PC-3 (cell line): ENCODE measurements at regions not wholly inside any gene's neighbourhood (a gene's known extent, or its start where the extent isn't known, plus 50 kb on each side); places are given as distances from the start of the nearest gene placed in this dataset.

Source experiments
- ATAC-seq: fragments of 200-7000 bp; cut with Tn5 transposase; 2 replicates; pipeline ENCODE4 v1.9.1; 2020; ENCODE audit warnings: mild to moderate bottlenecking, moderate library complexity
- BruUV-seq: library from RNA; stranded (reverse); fragments of 400-500 nt; replicated peaks from 2 replicates; lab custom pipeline; 2021; lab: Mats Ljungman, UMichigan
- CTCF ChIA-PET: fragments of 300-600 bp; sonication (Branson Sonifier 250); formaldehyde crosslinking; loops from one replicate; lab custom pipeline; 2022; ENCODE audit warnings: antibody characterized with exemption; lab: Charles Lee
- POLR2A ChIA-PET: fragments of 300-600 bp; sonication (Branson Sonifier 250); formaldehyde crosslinking; loops from one replicate; lab custom pipeline; 2022; ENCODE audit warnings: antibody characterized with exemption; ENCODE audit not compliant: unreplicated experiment; lab: Charles Lee
- DNase-seq: peaks from one replicate; pipeline ENCODE4 v3.0.0-alpha.2; 2015
- H2AFZ ChIP-seq: fragments of 300-600 bp; sonication (generic); 2 replicates; pipeline ENCODE4 v1.6.0; 2016; ENCODE audit warnings: antibody characterized with exemption, low read length
- H3F3A ChIP-seq: fragments of 300-600 bp; sonication (generic); one replicate; pipeline ENCODE4 v1.6.0; 2017; ENCODE audit warnings: antibody characterized with exemption, low read length, control low read depth, mild to moderate bottlenecking; ENCODE audit not compliant: unreplicated experiment
- H3K27ac ChIP-seq: fragments of 300-600 bp; sonication (generic); 2 replicates; pipeline ENCODE4 v1.5.1; 2016; ENCODE audit warnings: mild to moderate bottlenecking, low read length
- H3K27me3 ChIP-seq: fragments of 300-600 bp; sonication (generic); 2 replicates; pipeline ENCODE4 v1.6.1; 2016; ENCODE audit warnings: low read length, mixed read lengths
- H3K36me3 ChIP-seq: fragments of 300-600 bp; sonication (generic); 2 replicates; pipeline ENCODE4 v1.6.1; 2016; ENCODE audit warnings: low read depth, mixed run types, low read length, mixed read lengths
- H3K4me1 ChIP-seq: fragments of 300-600 bp; sonication (generic); 2 replicates; pipeline ENCODE4 v1.5.1; 2016; ENCODE audit warnings: low read length; ENCODE audit not compliant: insufficient read depth
- H3K4me2 ChIP-seq: fragments of 300-600 bp; sonication (generic); 2 replicates; pipeline ENCODE4 v1.6.0; 2016; ENCODE audit warnings: low read length
- H3K4me3 ChIP-seq: fragments of 300-600 bp; sonication (generic); 2 replicates; pipeline ENCODE4 v1.5.1; 2016; ENCODE audit warnings: mild to moderate bottlenecking, low read length, mixed read lengths
- H3K79me2 ChIP-seq: fragments of 300-600 bp; sonication (generic); 2 replicates; pipeline ENCODE4 v1.6.1; 2017; ENCODE audit warnings: low read length, mixed read lengths
- H3K9ac ChIP-seq: fragments of 300-600 bp; sonication (generic); 2 replicates; pipeline ENCODE4 v1.6.0; 2016; ENCODE audit warnings: mild to moderate bottlenecking, low read length
- H3K9me2 ChIP-seq: fragments of 300-600 bp; sonication (generic); replicated peaks from 2 replicates; pipeline ENCODE4 v1.6.1; 2016; ENCODE audit warnings: mixed run types, low read length, mixed read lengths
- H3K9me3 ChIP-seq: fragments of 300-600 bp; sonication (generic); 2 replicates; pipeline ENCODE4 v1.6.1; 2016; ENCODE audit warnings: low read length, mixed read lengths
- H4K20me1 ChIP-seq: fragments of 300-600 bp; sonication (generic); 2 replicates; pipeline ENCODE4 v1.6.1; 2016; ENCODE audit warnings: low read length, mixed read lengths
- CTCF ChIP-seq: fragments of 300-600 bp; sonication (generic); conservative IDR thresholded peaks from 2 replicates; pipeline ENCODE4 v1.5.1; 2017; ENCODE audit warnings: antibody characterized with exemption, low read depth, mild to moderate bottlenecking, low read length
- EZH2 ChIP-seq: fragments of 300-600 bp; sonication (generic); IDR thresholded peaks from one replicate; pipeline ENCODE4 v1.6.1; 2017; ENCODE audit warnings: antibody characterized with exemption, mild to moderate bottlenecking, low read length; ENCODE audit not compliant: unreplicated experiment
- EZH2phosphoT487 ChIP-seq: fragments of 300-600 bp; sonication (generic); IDR thresholded peaks from 2 replicates; pipeline ENCODE4 v1.6.1; 2018; ENCODE audit warnings: mild to moderate bottlenecking, antibody characterized with exemption, low read length, borderline replicate concordance
- intact Hi-C: fragments of 100-400 bp; cut with micrococcal nuclease; formaldehyde crosslinking; loops from 2 replicates; pipeline ENCODE4 v1.9.0; 2023

DNA sequence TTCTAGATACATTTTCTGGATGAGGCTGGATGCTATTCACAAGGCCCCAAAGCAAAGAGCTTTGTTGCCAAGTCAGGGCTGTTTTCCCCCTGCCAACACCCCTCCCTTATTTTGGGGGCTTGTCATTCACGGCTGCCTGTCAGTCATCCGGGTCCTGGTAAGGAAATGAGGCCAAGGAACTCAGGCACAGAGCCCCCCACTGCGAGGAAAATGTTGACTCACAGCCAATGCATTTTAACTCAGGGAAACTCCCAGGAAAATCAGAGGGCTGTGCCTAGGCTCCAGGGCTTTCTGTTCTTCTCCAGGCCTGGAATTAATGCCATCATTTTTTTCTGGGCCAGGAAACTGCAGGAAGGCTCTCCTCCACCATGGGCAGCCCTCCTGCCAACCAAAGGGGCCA lies 241.1 kb downstream of the SMAD2 start:
- Histone ChIP-seq H3K79me2 (no peaks in the 10 kb centered on the region), H2AFZ (no peak overlapping the region), H4K20me1 (no peaks in the 10 kb centered on the region), H3K4me1 (no peaks in the 10 kb centered on the region), H3K27ac (no peak overlapping the region), H3F3A (no peaks in the 10 kb centered on the region), H3K36me3 (no peaks in the 10 kb centered on the region), H3K9me3 (no peaks in the 10 kb centered on the region), H3K27me3 (no peaks in the 10 kb centered on the region), H3K9ac (no peak overlapping the region), H3K4me2 (no peak overlapping the region), H3K9me2 (no peaks in the 10 kb centered on the region), H3K4me3 (no peak overlapping the region)
- no peak for ATAC-seq
- no peak for DNase-seq
- no TSS peak for BruUV-seq
- CTCF ChIA-PET, result no interaction called here
- no peak for TF ChIP-seq EZH2
- no peak for TF ChIP-seq EZH2phosphoT487
- TF ChIP-seq CTCF, result no peak
- intact Hi-C loops, result no loop called here
- POLR2A ChIA-PET, result no interaction called here

DNA sequence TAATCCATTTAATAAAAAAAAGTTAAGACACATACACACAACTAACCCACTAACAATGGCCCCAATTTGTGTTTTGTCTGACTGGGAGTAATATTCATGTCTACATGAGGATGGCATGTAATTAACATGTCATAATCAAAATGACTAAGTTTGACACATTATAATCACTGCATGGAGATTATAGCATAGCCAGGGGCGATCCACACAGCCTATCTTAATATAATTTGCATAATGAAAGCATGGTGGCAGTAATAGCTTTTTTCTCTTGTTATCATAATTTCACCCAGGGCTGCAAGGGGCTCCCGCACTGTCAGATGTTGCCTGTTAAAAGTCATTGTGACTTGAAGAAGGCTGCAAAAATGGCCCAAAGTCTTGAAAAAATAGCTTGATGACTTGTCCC lies 243.7 kb downstream of the SMAD2 start:
- H3K4me3 ChIP-seq, result no peak overlapping the region
- intact Hi-C loops, result no loop called here
- H3K9ac ChIP-seq, result no peak overlapping the region
- ChIA-PET POLR2A (no interaction called here), CTCF (no interaction called here)
- H3K4me2 ChIP-seq, result no peak overlapping the region
- no peaks in the 10 kb centered on the region for H3K27me3 ChIP-seq
- no peaks in the 10 kb centered on the region for H3K36me3 ChIP-seq
- H3K9me3 ChIP-seq, result no peaks in the 10 kb centered on the region
- no peaks in the 10 kb centered on the region for H3K4me1 ChIP-seq
- ATAC-seq (no peak), DNase-seq (no peak)
- BruUV-seq, result no TSS peak
- no peak overlapping the region for H3K27ac ChIP-seq
- H2AFZ ChIP-seq, result no peak overlapping the region
- H3K79me2 ChIP-seq, result no peaks in the 10 kb centered on the region
- H3F3A ChIP-seq, result no peaks in the 10 kb centered on the region
- no peaks in the 10 kb centered on the region for H4K20me1 ChIP-seq
- no peaks in the 10 kb centered on the region for H3K9me2 ChIP-seq
- TF ChIP-seq EZH2 (no peak), CTCF (no peak), EZH2phosphoT487 (no peak)

DNA sequence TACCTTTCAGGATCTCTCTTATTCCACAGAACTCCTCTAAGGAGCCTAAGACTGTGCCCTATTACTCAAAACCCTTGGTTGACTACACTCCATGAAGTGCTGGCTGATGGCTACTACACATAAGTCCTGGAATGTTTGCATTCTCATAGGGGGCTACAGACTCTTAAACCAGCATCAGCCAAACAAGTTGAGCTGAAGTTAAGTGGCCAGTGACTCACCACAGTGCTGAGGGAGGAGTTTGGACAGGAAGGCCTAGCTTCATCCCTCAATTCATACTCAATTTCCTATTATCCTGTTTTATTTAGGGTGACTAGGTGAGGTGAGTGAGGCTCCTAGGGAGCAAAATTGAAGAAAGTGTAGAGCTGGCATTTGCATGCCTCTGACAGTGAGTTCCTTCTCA lies 246.7 kb downstream of the SMAD2 start:
- POLR2A ChIA-PET, result no interaction called here
- H3K9me2 ChIP-seq, result no peaks in the 10 kb centered on the region
- H3K27ac ChIP-seq, result no peak overlapping the region
- BruUV-seq, result no TSS peak
- no peaks in the 10 kb centered on the region for H3F3A ChIP-seq
- no peak overlapping the region for H2AFZ ChIP-seq
- no peaks in the 10 kb centered on the region for H3K27me3 ChIP-seq
- DNase-seq (no peak), ATAC-seq (no peak)
- TF ChIP-seq EZH2phosphoT487 (no peak), CTCF (no peak), EZH2 (no peak)
- H3K9ac ChIP-seq, result no peak overlapping the region
- intact Hi-C loops, result no loop called here
- no peaks in the 10 kb centered on the region for H4K20me1 ChIP-seq
- H3K36me3 ChIP-seq, result no peaks in the 10 kb centered on the region
- H3K4me3 ChIP-seq, result no peak overlapping the region
- CTCF ChIA-PET, result no interaction called here
- H3K4me2 ChIP-seq, result no peak overlapping the region
- H3K79me2 ChIP-seq, result no peaks in the 10 kb centered on the region
- H3K9me3 ChIP-seq, result no peaks in the 10 kb centered on the region
- H3K4me1 ChIP-seq, result no peaks in the 10 kb centered on the region
